Activated CD4-positive, alpha-beta T cell treated with anti-CD3 and anti-CD28 coated beads for 4 hours (primary cell): ENCODE measurements at regions not wholly inside any gene's neighbourhood (a gene's known extent, or its start where the extent isn't known, plus 50 kb on each side); places are given as distances from the start of the nearest gene placed in this dataset.
A peak's percentile ranks its signal among the peaks of the same experiment; 100 is the strongest.
"Not testable (repeated sequence)": the region's sequence is repeated elsewhere in the genome, so short reads cannot be mapped to it uniquely, and the experiment has no call there.

Source experiments
- DNase-seq, 2 donors: peaks; one replicate each; pipeline ENCODE4 v3.0.0-alpha.2; 2020

DNA sequence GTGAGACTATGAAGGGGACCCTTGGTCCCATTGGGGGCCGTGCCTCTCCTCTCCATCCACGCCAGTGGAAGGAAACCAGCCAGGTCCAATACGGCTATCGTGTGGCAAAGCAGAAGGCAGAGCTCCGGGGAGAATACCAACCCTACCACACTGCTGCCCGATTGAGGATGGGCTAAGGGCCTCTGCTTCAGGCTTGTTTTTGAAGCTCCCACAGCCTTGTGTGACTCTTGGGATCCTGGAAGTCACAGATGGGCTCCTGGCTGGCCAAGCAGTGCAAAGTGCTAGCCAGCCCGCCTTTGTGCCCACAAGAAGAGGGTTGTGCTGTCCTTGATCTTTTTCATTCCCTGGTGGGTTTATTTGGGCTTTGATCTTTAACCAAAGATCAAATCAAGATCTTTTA is 70.6 kb upstream of the ID2 start:
- no peak for DNase-seq

DNA sequence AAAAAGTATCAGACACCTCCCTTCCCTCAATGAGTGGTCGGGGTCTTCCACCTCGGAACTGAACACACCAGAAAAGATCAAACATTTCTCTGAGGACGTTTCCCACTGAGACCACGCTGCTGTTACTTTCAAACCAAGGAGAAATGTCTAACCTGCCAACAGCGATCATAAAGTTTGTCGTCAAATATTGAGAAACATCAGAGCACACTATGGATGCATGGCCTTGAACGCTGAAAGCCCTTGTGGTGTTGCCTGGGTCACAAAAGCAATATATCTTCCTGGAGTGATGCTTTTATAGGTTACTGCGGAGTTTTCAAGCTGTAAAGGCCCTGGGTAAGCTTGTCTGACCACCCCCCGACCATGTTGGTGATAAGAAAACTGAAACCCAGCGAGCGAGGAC is 70.2 kb upstream of the ID2 start:
- DNase-seq, result no peak

DNA sequence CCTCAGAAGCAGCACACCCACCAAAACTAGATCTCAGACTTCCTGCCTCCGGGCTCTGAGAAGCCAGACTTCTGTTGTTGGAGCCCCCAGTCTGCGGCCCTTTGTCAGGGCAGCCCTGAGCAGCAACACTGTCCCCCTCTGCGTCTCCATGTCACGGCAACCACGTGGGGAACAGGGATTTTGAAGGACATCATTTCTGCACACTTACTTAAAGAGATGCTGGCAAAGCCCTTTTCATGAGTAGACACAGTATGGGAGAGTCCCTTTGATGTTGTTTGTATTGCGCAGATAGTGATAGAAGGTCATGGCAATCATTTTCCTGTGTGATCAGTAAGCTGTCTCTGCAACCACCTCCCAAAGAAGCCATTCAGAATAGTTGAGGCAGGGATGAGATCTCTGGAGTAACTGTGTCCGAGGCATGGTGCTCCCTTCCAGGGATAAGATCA is 69.1 kb upstream of the ID2 start:
- no peak for DNase-seq

DNA sequence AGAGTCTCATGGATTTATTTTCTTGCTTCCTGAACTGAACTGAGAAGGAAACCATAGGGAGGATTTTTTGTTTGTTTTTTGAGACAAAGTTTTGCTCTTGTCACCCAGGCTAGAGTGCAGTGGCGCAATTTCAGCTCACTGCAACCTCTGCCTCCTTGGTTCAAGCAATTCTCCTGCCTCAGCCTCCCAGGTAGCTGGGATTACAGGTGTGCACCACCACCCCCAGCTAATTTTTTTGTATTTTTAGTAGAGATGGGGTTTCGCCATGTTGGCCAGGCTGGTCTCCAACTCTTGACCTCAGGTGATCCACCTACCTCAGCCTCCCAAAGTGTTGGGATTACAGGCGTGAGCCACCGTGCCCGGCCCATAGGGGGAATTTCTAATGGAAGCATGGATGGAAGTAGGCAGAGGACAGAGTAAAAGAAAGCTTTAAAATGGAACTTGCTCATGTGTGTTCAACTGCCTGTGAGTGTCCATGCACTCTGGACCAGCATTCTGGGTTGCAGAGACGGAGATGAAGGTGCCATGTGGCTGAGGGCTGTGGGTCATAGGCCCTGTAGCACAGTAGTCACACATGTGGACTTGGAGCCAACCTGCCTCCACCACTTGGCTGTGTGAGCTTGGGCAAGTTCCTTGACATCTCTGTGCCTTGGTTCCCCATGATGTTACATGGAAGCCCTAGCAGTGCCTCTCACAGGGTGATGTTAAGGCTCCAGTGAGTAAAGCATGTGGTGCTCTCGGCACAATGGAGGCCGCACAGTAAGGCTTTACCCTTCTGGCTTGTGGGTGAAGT is 68.5 kb upstream of the ID2 start:
- not testable (repeated sequence) for DNase-seq

DNA sequence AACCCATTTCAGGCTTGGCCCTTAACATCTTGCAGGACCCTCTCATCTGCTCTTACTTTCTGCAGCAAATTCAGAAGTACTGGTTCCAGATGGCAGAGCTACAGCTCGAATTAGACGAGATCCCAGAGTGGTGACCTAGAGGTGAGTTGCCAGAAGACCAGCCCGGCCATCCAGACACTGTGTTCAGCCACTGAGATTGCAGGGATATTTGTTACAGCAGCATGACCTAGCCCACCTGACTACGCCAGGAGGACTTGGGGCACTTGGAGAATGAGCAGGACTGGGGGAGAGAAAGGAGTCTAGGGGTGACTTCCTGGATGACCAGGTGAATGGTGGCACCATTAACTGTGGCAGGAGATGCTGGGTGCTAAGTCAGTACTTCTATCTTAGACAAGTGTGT is 67.2 kb upstream of the ID2 start:
- DNase-seq, result no peak

DNA sequence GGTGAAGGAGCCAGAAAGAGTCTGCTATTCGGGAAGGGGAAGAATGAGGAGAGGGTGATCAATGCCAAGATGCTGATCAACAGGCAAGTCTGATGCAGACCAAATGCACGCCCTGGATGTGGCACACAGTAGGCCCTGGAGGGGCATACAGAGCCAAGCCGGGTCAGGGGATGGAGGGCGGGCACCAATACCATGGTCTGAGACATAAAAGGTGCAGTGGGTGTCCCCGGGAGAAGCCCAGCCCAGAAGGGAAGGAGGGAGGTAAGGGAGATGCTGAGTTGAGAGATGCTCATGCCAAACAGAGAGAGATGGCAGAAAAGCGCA is 66.6 kb upstream of the ID2 start:
- DNase-seq, result no peak

DNA sequence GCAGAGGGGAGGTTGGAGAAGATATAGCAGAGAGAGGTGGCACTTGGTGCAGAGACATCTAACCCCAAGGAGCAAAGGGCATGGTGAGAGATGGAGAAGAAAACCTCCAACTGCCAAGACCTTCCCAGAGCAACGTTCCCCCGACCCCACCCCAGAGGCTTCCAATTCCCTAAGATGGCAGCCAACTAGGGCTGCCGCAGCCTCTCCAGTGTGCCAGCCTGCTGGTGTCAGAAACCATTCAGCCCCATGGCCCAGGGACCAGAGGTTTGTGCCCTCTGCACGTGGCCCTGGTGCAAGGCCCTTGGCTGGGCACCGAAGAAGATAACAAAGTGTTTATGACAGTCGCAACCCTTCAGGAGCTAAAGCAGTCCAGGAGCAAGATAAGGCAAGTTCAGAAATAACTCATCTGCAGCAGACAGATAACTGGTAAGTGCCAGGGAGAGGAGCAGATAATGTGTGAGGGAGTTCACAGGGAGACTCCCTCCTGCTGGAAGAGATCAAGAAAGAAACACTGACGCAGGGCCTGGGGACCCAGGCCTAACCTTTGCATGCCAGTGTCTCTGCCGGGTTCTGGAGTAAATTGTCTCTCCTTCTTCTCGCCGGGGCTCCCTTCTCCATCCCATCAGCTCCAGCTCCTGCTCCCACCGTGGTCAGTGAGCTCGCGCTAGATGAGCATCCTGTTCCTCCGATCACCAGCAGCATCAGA is 66.1 kb upstream of the ID2 start:
- DNase-seq, result no peak

DNA sequence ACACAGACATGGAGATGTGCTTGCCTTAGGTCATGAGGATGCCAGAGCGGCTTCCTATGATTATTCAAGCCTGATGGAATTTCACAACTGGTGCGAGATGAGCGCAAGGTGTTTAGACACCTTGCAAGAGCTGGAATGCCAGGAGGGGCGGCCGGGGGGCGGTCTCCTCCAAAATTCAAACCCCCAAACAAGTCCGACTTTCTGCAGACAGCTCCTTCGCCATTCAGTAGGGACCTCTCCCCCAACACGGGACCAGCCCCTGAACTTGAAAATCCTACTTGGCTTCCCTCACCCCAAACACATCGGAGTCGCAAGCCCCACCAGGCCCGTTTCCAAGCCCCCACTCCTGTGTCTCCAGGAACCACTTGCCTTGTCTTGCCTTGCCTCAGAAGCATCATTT is 64.8 kb upstream of the ID2 start:
- no peak for DNase-seq

DNA sequence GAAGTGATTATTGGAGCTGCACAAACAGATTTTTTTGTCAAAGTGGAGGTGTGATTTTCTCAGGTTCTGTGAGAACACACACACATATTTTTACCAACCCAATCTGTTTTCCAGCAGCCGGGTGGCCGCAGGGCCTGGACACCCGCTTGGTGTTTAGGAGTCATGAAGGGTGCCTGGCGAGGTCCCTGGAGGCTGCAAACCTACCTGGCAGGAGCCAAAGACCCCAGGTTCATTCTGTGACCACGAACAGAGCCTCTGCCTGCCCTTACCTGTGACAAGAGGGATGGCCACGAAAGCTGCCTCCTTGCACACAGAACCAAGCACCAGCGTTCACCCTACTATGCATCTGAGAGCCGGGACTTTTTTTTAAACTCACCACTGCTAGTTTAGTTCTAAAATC is 64.3 kb upstream of the ID2 start:
- no peak for DNase-seq

DNA sequence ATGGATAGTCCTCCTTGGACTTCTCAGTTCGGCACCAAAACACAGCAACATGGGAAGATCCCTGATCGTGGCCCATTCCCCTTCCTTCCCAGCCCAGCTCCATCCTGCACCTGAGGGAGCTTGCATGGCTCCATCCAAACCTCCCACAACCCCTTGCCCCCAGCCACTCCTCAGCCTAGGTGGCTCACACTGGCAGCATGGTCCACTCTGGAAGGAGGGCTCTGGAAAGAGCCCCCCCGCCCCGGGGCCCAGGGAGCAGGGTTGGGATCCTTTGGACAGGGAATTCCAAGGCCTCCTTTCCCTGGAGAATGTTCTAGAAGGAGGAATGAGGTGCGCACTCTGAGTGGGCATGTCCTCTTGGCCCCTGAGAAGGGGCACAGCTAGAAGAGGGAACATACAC is 62.8 kb upstream of the ID2 start:
- no peak for DNase-seq

DNA sequence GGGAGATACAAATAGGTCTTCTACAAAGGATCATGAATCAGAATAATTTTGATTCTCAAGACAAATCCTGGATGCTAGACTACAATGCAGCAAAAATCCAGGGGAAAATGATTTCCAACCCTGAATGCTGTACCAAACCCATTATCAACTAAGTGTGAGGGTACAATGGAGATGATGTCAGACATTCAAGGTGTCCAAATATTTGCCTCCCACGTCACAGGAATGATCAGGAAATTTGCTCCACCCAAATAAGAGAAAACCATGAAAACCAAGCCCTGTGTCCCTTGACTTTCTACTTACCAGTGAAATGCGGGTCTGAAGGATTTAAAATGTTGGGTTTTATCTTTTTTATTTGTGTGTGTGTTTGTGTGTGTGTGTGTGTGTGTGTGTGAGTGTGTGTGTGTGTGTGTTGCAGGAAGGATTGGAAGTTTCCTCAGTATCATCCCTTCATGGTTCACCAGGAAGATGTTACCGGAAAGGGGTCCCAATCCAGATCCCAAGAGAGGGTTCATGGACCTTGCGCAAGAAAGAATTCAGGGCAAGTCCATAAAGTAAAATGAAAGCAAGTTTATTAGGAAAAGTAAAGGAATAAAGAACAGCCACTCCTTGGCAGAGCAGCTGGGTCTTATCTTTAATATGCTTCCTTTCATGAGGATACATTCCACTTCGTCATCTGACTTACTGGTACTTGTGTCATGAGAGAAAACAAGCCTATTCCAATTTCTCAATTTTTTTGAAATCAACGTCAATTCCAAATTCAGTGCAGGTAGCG is 61.1 kb upstream of the ID2 start:
- DNase-seq, result no peak

DNA sequence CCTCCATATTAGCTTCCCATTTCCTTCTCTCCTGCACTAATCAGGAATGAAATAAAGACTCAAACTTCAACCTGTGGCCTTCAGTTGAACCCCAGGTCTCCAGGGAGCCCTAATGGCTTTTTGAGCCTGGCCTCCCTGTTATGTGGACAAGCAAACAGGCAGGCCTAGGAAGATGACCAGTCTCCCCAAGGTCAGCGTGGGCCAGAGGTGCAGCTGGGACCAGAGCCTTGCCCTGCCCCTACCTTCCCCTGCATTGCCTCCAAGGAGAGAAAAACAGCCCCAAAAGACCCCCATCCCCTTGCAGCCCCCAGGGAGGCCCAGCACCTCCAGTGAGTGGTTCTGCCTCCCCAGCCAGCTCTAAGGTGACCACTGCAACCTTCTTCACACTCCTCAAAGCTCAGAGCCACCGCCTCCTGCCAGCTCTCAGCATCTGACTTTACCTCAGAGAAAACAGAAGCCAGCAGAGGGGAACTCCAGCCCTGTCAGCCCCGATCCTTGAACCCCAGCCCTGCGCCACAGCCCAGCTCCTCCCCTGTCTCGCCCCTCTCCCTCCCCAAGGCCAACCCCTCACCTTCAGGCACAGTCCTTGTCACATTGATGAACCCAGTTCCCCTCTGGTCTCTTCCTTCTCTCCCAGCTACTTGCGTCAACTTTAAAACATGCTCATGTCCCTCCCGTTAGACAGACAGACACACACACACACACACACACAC is 59.5 kb upstream of the ID2 start:
- DNase-seq, result no peak

DNA sequence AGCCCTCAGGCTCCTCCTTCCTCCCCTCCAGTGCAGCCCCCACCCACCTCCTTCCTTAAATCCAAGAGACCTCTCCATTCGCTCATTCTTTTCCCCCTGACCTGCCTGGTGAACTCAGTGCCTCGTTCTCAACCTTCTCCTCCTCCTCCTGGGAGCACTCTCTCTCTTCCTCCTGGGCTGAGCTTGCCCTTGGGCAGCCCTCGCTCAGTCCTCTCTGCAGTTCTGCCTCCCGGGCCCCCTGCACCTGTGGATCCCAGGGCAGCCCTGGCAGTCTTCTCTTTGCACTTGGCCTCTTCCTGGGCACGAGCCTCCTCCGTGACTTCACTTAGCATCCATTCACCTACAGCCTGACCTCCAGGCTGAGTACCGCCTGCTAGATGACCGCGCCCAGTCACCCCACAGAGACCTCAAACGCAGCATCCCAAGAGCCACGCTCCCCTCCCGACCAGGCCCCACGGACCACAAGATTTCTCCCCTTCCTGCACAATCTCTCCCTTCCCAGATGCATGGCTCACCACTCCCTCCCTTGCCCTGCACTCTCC is 58.9 kb upstream of the ID2 start:
- DNase-seq, result no peak

DNA sequence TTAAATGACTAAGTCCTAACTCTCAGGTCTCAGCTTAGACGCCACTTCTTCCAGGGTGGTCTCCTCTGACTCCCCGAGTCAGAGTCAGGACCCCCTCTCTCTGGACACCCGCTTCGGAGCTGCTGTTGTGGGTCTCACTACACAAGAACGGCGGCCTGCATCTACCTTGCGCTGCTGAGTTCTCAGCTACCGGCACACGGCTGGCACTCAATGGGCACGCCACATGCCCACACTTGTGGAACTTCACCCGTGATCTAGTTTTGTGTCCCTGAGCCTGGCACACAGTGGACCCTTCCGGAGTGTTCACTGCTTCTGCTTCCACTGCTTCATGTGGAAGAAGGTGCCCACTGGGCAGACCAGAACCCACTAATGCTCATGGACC is 58.3 kb upstream of the ID2 start:
- no peak for DNase-seq

DNA sequence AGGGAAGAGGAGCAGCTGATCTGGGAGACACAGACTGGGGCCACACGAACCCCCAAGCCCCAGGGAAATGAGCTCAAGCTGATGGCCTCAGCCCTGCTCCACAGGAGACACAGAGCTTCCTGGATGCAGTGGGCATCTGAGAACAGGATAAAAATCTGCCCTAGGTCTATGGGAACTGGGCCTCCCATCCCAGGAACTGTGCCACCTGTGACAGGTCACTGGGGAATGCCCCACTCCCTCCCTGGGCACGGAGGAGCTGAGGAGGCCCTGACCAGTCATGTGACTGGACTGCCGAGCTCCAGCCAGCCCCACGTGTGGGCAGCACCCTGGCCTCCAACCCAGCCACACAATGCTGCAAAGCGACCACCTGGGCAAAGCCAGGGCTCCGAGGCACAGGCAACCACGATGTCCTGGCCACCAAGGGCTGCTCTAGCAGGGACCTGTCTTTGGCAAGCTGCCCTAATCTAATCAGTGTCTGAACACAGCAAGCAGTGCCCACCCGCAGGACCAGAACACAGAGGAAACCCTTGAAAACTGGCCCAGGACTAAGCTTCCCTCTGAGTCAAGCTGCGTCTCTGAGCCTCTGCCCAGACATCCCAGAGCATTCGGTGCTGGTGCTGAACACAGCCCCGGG is 57.8 kb upstream of the ID2 start:
- no peak for DNase-seq

DNA sequence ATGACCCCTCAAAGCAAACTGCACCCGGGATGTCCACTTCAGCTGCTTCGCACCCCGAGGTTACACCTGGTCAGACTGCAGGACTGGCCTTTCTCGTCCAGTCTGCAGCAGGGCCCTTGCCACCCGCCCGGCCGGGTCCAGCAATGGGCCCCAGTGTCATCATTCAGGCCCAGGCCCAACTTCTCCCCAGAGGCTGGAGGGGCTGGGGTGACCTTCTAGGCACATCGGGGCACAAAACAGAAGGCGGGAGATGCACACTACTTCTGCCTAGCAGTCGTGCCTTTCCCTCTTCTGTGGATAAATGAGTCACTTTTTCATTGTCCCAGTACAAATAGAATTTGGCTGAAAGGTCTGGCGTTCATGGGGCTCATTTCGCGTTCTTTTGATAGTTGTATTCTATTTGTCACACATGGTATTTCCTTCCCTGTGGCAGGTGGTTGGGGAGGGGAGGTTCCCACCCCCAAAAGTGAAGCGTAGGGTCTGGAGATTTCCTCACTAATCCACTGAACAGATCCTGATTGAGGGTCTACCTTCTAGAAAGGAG is 56.9 kb upstream of the ID2 start:
- no peak for DNase-seq

DNA sequence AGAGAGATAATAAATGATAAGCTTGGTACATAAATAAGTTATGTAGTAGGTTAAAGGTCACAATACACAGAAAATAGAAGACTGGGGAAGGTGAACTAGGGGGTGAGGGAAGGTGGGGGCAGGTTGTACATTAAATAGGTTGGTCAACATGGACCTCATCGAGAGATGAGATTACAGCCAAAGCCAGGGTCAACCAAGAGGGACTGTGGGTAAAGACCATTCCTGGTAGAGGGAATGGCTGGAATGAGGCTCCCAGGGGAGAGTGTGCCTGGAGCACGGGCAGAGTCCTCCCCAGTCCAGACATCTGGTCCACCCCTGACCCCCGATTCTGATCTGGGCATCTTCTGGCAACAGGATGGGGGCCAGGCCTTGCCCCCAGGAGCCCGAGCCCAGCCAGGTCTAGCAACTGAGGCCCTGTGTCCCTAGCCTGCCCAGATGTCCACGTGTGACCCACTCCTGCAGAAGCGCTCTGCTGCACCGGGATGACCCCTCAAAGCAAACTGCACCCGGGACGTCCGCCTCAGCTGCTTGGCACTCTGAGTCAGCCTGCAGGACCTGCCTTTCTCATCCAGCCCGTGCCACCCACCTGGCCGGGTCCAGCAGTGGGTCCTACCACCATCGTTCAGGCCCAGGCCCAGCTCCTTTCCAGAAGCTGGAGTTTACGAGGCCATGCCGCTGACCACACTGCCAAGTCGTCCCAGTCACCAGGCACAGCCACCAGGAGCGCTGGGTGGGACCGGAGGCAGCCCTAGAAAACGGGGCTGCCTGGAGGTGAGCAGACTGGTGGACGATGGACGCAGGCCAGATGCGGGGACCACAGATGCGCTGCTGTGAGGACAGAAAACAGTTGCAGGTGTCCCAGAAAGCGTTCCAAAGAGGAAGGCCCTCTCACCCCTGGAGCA is 56.2 kb upstream of the ID2 start:
- DNase-seq, result no peak

DNA sequence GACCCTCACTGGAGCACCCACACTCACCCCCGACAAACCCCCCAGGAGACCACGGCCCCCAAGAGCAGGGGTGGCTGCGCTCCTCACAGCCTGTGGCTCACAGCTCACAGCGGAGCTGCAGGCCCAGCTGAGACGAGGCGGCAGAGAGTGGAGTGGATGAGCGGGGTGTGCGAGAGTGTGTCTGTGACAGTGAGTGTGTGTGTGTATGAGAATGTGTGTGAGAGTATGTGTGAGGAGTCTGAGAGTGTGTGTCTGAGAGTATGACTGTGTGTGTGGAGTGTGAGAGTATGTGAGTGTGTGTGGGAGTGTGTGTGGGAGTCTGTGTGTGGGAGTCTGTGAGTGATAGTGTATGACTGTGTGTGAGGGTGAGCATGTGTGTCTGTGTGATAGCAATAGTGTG is 55.3 kb upstream of the ID2 start:
- peak in 1 of 2 donors; percentile 11 for DNase-seq

DNA sequence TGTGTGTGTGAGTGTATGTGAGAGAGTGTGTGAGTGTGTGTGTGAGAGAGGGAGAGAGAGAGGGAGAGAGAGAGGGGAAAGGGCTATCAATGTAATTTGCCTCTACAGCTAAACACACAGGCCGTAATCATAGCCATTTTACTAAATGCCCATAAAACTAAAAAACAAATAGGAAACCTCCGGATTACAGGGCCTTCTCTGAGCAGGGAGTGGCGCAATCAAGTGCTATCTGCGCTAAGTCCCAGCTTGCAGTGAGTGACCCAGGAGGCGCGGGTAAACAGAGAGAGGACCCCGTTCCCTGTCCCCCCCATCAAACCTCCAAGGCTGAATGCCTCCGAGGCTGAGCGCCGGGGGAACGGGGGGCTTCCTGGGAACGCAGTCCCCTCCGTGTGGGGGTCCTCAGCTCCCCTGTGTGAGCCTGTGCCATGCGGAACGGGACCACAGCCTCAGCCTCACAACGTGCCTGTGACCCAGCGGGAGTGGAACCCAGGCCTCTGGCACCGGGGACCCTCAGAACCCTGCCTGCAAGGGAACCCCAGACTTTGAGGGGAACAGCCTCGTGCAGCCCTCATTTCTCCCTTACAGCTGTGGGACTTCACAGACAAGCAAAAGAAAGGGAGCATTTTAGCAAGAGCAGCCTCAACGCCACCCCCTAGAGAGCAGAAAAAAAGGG is 54.7 kb upstream of the ID2 start:
- DNase-seq, result no peak

DNA sequence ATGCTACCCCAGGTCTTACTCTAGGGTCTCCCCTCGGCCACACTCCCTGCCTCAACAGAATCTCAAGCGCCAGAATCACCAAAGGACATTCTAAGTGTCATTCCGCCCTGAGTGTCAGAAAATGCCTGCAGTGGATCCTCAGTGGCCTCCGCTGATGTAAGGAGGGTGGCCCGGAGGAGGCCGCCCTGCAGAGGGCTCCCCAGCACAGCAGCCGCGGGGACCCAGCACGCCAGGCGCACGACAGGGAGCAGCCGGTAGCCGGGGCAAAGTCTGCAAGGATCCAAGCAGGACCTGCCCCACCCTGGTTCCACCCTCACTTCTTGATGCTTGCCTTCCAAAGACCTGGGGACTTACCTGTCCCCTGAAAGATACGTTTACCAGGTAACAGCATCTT is 54.2 kb upstream of the ID2 start:
- DNase-seq, result no peak
